Left renal pelvis (tissue), 4 donors: ENCODE measurements at regions not wholly inside any gene's neighbourhood (a gene's known extent, or its start where the extent isn't known, plus 50 kb on each side); places are given as distances from the start of the nearest gene placed in this dataset.

Source experiments
- DNase-seq, 4 donors: peaks; one replicate each; pipeline ENCODE4 v3.0.0-alpha.2; 2013; ENCODE audit warnings: low read depth in 4 of 4, low spot score in 3 of 4

DNA sequence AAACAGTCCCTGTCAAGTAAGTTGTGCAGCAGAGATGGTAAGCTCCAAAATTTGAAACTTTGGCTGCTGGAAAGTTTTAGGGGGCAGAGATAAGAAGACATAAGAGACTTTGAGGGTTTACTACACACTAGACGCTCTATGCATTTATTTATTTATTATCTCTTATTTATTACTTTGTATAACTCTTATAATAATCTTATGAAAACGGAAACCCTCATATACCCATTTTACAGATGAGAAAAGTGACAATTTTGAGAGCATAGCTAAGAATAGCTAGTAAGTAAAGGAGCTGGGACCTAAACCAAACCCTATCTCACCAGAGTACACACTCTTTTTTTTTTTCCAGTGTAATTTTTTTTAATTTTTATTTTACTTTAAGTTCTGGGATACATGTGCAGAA is 112.8 kb upstream of the PKDCC start:
- no peak for DNase-seq

DNA sequence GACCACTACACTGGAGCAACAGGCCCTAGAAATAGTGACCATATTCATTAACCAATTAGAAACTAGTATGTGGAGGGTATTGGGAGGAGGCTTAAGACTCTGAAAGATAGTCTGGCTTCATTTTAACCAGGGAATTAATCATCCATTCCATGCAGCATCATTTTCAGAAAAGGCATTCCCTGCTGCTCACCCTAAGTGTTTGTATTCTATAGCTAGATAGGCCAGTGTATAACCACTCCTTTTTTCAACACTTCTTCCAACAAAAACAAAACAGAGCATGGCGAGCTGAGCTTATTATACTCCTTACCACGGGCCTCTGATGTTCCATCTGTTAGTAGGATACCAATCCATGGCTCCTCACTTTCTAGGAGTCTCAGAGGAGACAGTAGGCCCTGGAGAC is 112.0 kb upstream of the PKDCC start:
- no peak for DNase-seq

DNA sequence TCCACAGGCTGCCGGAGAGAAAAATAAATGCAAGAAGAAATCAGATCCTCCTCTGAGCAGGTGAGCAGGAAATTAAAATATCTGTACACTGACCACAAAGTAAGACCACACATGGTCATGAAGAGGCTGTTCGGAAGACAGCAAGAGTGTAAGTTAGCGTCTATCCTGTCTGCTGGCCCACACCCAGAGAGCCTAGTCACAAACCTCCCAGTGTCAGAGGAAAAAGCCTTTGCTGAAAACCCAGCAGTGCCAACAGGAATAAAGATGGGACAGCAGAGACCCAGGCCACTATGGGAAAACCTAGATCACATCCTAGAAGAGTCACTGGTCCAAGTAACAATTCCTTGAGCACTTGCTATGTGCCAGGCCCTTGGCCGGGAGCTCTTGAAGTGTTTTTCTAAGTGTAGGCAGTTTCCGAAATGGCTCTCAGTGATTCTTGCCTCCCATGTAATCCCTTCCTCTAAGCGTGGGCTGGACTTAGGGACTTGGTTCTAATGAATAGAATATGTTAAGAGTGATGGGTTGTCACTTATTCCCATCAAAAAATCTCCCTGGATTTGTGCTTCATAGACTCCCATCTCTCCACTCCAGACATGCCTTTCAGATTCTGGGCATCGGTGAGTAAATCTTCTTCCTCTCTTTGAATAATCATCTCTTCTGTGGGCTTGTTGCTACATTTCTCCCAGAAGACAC is 110.9 kb upstream of the PKDCC start:
- no peak for DNase-seq

DNA sequence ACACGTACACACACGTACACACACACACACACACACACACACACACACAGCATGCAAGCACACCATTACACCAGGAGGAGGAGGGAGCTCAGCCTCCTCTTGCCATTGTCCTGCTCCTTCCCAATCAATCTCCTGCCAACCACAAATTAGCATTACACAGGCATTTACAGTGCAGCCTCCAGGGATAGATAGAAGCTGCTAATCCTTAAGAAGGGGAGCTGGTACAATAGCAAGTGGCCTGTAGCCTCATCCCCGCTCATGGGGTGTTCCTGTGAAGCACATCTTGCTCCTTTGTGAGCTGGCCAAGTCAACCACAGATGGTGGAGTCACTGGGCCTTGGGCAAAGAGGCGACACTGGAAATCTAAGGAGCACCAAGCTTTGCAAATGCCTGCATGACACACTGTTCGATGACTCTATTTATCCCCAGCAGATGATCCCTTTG is 110.3 kb upstream of the PKDCC start:
- no peak for DNase-seq

DNA sequence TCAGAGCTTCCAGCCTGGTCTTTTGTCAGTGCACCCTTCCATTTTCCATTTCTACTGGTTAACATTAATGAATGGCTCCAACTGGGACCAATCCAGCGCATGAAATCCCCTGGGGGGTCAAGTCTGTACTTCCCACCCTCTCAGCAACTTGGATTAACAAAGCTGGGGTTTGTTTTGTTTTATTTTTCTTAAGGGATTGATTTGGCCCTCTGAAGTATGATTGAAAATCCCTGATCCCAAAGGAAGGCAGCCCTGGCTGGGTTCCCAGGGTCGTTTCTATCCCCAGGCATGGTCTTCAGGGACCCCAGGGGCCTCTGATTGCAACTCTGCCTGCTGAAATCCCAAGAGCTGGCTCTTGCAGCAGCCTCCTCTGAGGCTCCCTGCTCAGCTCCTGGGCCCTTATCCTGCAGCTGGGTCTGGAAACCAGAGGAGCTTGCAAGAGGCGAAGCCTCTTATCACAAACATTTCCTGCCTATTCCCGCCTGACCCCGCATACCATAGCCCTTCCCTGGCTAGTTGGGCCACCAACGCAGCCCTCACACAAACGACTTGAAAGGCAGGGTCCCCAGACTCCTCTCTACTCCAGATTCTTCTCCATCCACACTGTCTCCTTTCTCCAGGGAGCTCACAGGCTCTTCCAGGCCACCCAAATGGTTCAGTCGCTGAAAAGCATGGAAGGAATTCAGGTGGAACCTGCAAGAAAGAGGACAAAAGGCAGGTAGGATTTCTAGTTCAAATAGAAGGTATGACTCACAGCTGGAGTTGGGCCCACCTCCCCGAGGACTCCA is 109.7 kb upstream of the PKDCC start:
- no peak for DNase-seq

DNA sequence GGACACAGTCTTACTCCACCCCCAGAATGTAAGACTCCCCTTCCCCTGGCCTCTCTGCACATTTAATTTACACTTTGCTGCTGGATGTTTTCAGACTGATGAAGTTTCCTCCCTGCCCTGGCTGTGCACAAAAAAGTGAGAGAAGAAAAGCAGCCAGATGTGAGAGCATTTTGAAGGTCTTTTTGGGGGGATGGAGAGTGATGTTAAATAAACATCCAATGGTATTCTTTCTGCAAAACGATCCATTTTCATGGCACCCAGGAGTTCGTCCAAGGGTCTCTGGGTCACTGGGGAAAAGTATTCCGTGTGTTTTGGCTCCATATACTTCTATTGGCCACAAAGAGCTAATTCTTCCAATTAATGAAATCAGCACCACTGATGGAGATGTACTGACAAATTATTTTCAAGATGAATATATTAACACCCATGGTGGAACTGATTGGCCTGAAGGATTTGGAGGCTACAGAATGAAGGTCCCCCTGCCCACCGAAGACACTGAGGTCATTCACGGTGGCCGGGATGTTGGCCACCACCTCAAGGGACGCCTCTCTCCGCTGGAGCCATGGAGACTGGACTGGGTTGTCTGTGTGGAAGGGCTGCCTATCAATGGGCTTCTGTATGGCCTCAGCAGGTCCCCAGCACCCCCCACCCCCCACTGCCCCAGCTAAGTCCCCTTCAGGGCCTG is 107.6 kb upstream of the PKDCC start:
- DNase-seq: no peak

DNA sequence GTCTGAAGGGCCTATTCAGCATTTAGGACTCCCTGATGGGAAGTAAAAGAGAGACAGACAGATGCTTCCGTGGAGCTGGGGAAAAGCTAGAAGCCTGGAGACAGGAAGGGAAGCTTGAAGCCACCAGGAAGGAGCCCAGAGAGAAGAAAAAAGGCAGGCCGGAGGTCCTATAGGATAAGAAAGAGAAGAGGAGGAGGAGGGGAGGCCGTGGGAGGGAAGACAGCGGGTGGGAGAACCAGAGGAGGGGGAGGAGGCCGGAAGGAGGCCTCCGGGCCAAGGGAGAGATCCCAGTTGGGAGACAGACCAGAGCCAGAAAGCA is 107.1 kb upstream of the PKDCC start:
- DNase-seq: no peak

DNA sequence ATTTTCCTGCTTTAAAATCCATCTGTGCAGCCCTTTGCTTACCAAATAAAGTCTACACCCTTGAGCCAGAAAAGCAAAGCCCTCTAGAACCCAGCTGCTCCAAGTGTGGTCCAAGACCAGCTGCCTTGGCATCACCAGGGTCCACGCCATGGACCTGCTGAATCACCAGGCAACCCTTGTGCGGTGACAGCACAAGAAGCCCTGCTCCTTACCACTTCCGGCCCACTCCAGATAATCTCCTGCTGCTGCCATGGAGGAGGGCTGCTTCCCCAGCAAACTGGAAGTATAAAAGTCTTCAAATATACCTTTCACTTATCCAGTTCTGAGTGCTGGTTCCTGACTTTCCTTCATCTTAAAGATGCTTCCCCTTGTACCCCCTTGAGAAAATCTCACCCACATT is 106.0 kb upstream of the PKDCC start:
- DNase-seq: no peak

DNA sequence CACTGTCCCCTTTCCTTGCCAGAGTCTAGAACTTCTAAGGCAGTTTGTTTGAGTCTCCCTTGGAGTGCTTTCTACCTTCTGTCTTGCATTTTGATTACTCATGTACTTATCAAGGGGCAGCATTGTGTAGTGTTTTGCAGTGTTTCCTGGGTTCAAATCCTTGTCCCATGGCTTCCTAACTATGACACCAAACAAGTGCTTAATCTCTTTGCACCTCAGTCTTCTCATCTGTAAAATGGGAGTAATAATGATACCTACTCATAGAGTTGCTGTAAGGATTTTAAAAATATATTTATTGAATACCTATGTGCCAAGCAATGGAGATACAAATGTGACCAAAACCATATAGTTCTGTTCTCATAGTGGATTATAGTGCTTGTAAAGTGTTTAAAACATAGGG is 105.5 kb upstream of the PKDCC start:
- no peak for DNase-seq

DNA sequence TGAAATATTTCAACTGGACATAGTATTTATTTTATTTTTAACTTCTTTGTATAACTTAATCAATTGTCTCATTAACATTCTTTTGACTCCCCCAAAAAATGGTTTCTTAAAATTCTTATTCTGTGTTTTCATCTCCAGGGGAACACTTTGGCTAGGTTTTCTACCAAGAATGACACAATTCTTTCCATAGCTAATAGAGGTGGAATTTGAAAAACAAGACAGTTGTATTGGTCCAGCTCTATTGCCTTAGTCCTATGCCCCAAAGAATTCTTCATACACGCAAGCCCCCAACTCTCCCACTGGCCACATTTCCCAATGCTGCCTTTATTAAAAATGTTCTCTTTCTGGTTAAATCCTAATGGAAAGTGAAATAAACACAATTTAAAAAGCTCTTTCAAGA is 104.7 kb upstream of the PKDCC start:
- DNase-seq: no peak

DNA sequence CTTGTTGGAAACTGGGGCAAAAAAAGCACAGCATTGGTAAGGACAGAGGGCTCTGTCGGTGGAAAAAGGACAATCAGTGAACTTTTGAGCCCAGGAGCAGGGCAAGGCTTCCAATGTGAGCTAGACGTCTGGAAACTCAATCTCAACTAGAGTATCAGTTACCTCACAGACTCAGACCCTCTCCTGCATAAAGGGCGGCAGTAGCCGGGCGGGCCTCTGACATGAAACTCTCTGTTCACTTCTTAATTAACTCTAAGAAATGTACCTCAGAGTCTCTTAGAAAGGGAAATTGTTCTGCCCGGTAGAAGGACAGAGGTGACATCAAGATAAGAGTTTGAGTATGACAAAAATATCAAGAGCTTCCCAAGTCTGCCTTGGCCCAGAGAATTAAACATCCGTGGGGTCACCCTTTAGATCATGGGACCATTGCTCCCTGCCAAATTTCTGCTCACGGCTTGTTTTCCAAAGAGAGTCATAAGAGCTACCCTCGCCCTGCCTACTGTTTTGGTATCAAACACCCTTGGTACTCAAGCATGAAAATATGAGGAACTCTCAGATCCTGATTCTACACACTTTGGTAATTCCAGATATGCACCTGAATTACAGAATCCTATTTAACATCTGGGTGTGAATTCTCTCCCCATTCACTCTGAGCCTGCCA is 103.5 kb upstream of the PKDCC start:
- no peak for DNase-seq

DNA sequence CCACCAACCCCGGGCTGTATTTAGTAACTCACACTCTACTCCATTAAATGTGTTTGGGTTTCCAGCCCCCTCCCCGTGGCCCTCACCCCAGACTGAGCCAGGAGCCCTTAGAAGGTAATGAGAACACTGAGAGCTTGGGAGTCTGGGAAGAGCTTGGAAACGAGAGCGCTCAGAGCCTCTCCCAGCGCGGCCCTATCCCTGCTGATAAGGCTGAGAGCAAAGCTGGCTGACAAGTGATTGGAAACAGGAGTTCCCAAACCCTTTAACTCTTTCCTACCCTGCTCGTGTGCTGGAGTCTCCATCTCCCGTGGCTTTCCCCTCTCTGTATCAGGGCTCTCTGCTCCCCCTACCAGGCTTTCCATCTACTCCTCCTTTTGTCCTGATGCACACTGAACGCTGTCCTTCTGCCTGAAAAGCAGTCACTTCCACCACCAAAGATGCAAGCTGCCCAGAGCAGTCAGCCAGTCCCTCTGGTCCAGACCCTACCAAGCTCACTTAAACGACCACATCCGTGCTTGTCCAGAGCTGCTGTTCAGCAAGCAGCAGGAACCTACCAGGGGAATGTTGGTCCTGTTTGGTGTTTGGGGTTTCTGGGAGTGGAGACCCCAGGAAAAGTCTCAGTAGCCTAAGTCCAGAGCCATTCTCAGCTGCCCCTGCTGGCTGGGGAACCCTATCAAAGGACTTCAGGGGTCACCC is 100.0 kb upstream of the PKDCC start:
- no peak for DNase-seq

DNA sequence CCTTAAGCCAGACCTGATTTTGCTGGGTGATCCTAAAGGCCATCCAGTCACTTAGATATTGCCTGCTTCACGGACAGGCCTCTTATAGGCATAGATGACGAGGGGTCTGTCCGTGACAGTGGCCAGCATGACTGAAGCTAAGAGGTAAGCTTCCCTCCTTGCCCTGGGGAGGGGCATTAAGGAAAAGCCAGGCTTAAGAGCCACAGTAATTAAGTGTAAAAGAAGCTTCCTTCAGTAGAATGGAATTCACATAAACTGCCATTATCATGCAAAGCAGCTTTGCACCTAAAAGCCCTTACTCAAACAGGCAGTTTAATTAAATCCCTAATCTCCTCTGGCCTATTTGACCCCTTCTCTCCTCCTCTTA is 99.4 kb upstream of the PKDCC start:
- DNase-seq: no peak

DNA sequence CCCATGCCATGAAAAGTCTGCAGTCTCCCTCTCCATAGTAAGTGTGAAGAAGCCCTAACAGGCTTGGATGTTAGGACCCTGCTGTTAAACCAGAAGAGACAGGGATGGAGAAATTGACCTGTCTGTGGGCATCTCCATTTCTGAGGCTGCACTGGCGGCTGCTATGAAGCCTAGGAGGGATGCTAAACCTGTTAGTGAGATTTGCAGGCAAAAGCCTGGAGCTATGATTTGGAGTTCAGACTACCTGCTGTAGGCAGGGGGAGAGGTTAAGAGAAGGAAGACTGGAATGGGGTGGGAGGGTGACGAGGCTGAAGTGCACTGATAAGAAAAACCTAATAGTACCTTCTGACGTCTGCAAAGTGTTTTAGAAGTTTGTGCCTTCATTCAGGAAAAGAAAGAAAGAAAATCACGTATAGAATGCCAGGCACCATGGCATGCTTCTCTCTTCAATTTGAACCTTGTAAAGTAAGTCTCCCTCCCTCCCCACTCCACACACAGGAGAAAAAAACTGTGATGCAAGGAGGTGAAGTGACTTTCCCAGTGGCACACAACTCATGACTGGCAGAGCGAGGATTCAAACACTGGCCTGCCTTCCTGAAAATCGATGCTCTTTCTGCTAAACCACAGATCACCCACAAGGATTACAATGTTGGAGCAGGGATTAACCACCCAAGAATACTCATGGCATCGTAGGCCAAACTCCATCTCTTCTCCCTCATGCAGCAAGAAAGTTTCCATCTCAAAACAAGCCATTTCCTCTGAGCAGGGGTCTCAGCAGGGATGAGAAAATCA is 98.5 kb upstream of the PKDCC start:
- DNase-seq: no peak

DNA sequence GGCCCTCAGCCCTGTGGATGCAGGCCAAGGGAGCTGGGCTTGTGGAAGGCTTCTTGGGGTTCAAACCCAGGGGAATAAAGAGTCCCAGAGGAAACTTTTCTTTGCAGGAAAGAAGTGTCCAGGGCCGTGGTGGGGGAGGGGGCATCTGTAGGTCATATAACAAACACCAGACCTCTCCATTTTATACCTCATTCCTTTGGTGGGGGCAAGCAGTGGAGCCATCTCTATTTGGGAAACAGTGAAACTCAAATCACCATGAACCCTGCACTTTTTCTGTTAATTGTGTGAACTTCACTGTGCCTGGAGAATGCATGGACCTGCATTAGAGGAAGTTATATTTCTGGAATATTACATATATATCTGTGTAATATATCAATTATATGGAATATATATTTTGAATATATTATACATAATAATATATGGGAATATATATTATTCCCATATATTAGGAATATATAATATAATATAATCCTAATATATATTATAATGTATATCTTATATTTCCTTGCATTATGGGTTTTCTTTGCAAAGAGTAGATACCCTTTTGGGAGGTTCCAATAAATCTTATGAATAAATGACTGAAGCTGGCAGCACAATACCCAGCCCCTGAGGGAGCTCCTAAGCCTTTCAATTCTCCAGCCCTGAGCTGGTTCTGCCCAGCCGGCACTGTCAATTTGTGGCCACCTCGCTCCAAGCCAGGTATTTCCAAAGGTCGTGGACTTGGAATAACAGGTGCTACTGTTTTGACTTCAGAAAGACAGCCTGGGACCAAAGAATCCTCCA is 97.7 kb upstream of the PKDCC start:
- no peak for DNase-seq

DNA sequence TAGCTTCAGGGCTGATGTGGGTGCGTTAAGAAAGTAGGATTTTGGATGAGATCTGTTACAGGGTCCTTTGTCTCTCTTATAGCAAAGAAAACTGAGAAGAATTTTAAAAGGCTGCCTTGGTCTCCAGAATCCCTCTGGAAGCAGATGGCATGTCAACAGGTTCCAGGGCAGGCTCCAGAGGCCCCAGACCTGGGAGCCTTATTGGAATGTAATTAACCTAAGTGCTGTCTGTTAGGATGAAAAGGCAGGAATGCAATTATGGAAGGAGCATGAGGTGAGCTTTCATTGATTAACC is 97.2 kb upstream of the PKDCC start:
- DNase-seq: no peak

DNA sequence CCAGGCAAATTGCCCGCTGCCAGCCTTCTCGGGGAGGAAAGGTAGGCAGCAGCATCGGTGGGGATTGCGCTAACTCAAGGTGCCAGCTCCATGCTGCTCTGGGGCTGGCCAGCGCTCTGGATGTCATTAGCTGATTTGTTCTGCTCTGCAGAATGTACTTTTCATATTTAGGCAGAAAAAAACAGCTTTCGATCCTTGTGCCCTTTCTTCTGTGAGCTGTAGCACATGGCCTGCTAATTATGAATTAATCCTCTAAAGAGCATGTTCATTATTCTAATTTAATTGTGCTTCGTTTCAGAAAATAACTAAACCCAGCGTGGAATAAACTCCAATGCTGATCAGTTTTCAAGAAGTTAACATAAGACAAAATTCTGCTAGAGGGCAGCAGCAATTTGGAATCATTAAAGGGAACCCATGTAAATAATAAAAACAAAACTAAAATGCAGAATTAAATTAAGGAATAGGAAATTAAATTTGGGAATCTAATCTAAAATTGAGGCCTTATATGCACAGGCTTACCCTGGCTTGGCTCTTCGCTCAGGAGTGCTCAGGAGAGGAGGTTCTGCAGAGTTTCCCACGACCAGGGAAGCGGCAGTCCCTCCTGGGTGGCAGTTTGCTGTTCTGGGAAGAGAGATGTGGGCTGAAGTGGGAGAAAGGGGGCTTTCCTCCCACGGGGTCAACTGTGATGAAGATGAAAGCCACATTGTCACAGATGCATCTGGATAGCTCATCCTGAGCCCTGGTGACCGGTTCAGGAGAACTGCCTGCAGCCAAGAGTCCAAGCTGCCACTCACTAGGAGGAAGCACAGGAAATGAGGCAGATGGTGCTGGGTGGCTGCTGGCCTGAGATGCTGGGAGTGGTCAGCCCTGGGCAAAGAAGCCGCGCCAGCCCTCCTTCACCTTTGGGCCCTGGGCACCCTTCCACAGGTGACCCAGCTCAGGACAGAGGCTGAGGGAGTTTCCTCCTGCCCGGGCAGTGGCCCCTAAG is 93.2 kb upstream of the PKDCC start:
- no peak for DNase-seq

DNA sequence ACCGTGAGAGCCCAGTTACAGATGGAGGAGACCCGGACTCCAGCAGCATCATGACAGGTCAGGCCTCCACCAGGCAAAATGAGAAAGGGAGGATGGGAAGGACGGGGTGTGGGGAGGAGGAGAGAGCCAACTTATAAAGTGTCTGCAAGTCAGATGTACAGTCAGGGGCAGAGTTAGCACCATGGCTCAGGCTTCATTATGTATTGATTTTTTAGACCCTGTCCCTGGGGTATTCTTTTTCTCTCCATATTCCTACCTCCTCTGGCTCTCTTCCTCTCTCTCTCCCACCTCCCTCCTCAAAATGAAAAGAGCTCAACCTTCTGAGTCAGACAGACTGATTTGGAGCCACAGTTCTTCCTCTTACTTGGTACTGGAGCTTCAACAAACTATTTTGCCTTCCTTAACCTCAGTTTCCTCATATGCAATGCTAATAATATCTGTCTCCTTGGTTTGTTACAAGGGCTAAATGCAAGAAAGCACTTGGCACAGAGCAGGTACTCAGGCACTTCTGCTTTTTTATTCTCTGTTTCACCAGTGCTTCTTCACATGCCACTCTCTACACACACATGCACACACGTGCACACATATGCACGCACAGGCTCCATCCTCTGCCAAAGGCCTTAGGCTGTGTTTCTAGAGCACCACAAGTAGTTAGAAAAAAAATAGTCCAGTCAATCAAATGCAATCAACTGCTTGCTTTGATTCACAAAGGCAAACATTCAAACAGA is 92.3 kb upstream of the PKDCC start:
- no peak for DNase-seq
